ENCODE measurements at regions not wholly inside any gene's neighbourhood (a gene's known extent, or its start where the extent isn't known, plus 50 kb on each side); places are given as distances from the start of the nearest gene placed in this dataset.

GRCh38 chr4:72875545-72875944 lies 194.0 kb downstream of the COX18 start:
- no peak for TF ChIP-seq EZH2 (IDR thresholded peaks at IDR 0.05)
- no peak for TF ChIP-seq POLR2AphosphoS5 (IDR thresholded peaks at IDR 0.05; ENCODE audit: borderline replicate concordance, low read depth, low read length)
- no peak for TF ChIP-seq FOXP2 (optimal IDR thresholded peaks at IDR 0.05; ENCODE audit: control extremely low read depth, extremely low read length, insufficient read depth)

Measured in SK-N-MC (cell line).